H7 (cell line): ENCODE measurements at regions not wholly inside any gene's neighbourhood (a gene's known extent, or its start where the extent isn't known, plus 50 kb on each side); places are given as distances from the start of the nearest gene placed in this dataset.

Experiments used
- DNase-seq: peaks from one replicate; pipeline ENCODE4 v3.0.0; 2012
- H3K27me3 ChIP-seq: 2 replicates; pipeline ENCODE4 v1.6.0; 2011; ENCODE audit warnings: mild to moderate bottlenecking, low read length; ENCODE audit not compliant: control insufficient read depth, insufficient read depth
- H3K36me3 ChIP-seq: replicated peaks from 2 replicates; pipeline ENCODE4 v1.5.1; 2011; ENCODE audit warnings: low read length; ENCODE audit not compliant: control insufficient read depth, insufficient read depth
- H3K4me3 ChIP-seq: 2 replicates; pipeline ENCODE4 v1.5.1; 2011; ENCODE audit warnings: low read depth, mild to moderate bottlenecking, control low read depth, low read length, moderate library complexity; ENCODE audit not compliant: insufficient read depth

- Histone ChIP-seq H3K4me3 (no peak overlapping the region), H3K36me3 (no peaks in the 10 kb centered on the region), H3K27me3 (no peaks in the 10 kb centered on the region)
- DNase-seq: no peak
Observed at GRCh38 chr20:11000416-11000815, 326.6 kb upstream of the JAG1 start.

GRCh38 chr20:11001302-11001701, 327.5 kb upstream of the JAG1 start:
- DNase-seq: no peak
- H3K4me3 ChIP-seq: no peak overlapping the region
- no peaks in the 10 kb centered on the region for H3K36me3 ChIP-seq

GRCh38 chr20:11001764-11002540, 328.2 kb upstream of the JAG1 start:
- H3K36me3 ChIP-seq: no peaks in the 10 kb centered on the region
- no peak overlapping the region for H3K4me3 ChIP-seq
- no peak for DNase-seq
- H3K27me3 ChIP-seq: no peaks in the 10 kb centered on the region

More at GRCh38 chr20:11001302-11001701, 327.5 kb upstream of the JAG1 start:
- H3K27me3 ChIP-seq: no peaks in the 10 kb centered on the region

GRCh38 chr20:11003341-11003740, 329.5 kb upstream of the JAG1 start:
- H3K27me3 ChIP-seq: no peaks in the 10 kb centered on the region
- no peak for DNase-seq
- no peaks in the 10 kb centered on the region for H3K36me3 ChIP-seq
- H3K4me3 ChIP-seq: no peak overlapping the region

GRCh38 chr20:11008444-11009033, 334.7 kb upstream of the JAG1 start:
- no peak for DNase-seq
- Histone ChIP-seq H3K36me3 (no peaks in the 10 kb centered on the region), H3K4me3 (no peak overlapping the region), H3K27me3 (no peaks in the 10 kb centered on the region)

DNA sequence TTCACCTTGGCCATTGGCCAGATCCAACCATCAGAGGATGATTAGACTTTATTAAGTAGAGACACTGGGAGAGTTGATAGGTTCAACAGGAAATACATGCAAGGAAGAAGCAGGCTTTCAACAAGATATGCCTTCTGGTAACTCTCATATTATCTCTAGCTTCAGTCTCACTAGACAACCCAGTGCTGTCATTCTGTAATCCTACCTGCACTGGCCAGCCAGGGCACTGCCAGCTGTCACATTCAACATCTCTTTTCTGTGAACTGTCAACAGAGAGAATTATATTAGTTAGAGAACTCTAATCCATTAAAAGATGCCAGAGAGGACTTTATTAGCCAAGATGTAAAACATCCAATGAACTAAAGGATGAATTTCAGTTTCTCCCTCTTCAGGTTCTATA, 337.9 kb upstream of the JAG1 start:
- Histone ChIP-seq H3K27me3 (no peaks in the 10 kb centered on the region), H3K36me3 (no peaks in the 10 kb centered on the region), H3K4me3 (no peak overlapping the region)
- DNase-seq: no peak

DNA sequence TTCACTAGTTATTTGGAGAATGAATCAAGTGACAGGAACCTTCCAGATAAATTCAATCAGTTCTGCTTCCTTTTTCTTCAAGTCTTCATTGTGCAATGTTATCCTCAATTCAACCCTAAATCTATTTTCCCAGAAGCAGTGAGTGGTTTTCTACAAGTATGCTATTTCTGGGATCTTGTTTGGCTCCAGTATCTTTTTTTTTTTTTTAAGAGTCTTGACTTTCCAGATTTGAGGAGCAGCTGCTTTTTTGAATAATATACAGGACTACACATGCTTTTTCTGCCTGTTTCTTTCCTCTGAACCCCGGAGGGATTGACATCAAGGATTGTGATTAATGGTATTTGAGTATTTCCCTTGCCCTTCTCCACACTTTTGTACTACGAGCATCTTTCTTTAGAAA, 339.2 kb upstream of the JAG1 start:
- Histone ChIP-seq H3K36me3 (no peaks in the 10 kb centered on the region), H3K4me3 (no peak overlapping the region), H3K27me3 (no peaks in the 10 kb centered on the region)
- no peak for DNase-seq

DNA sequence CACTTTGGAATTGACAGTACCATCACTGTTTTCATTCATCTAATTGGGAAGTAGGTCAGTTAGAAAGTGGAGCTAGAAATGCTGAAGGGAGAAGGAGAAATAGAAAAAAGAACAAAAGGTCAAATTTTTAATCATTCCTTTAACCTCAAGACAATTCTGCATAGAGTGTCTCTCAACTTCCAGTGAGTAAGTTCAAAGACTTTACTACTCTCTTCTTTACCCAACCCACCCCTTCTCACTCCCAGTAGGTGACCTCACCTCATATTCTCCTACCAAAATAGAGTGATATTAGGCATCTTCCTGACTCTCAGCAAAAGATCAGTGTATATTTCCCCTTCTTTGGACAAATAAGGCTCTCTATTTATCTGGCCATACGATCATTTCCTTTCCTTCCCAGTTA, 340.0 kb upstream of the JAG1 start:
- H3K36me3 ChIP-seq: no peaks in the 10 kb centered on the region
- no peak overlapping the region for H3K4me3 ChIP-seq
- no peak for DNase-seq
- H3K27me3 ChIP-seq: no peaks in the 10 kb centered on the region

GRCh38 chr20:11015440-11015839, 341.6 kb upstream of the JAG1 start:
- Histone ChIP-seq H3K27me3 (no peaks in the 10 kb centered on the region), H3K36me3 (no peaks in the 10 kb centered on the region)
- DNase-seq: no peak

DNA sequence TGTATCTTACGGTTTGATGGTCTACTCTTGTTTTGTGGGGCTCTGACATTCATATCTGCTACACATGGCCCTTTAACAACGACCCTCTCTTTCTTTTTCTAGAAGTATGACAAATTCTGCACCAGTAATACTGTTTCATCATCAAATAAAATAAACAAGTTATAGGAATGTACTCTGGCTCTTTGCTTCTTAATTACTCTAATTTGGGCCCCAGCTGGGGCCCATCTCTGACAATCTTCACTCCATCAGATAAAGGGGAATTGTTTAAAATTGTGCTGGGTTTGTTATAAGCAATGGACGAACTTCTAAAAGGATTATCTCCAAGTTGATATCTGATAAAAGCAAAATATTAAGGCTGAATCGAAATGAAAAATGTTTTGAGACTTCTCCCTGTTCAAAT, 343.6 kb upstream of the JAG1 start:
- Histone ChIP-seq H3K4me3 (no peak overlapping the region), H3K36me3 (no peaks in the 10 kb centered on the region), H3K27me3 (no peaks in the 10 kb centered on the region)
- no peak for DNase-seq

More at GRCh38 chr20:11015440-11015839, 341.6 kb upstream of the JAG1 start:
- no peak overlapping the region for H3K4me3 ChIP-seq

DNA sequence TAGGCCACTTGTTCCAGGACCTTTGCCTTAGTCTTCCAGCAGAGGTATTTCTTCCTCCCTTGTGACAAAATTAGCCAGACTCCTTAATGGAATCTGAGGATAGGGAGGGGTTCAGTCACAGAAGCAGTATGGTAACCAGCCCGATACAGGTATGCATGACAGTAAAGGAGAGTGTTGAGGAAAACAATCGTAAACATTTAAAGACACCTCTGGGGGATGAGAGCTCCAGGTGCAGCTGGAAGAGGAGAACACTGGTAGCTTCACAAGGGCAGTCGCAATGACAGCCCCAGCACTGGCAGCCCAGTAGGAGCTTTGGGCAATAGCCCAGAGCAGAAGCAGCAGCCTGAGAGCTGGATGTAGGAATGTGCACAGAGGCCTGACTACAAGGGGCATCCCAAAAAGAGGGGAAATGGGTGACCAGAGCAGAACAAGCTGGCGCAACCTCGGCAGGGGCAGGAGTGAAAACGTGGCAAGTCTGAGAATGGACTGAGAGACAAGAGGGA, 344.9 kb upstream of the JAG1 start:
- Histone ChIP-seq H3K36me3 (no peaks in the 10 kb centered on the region), H3K27me3 (no peaks in the 10 kb centered on the region), H3K4me3 (no peak overlapping the region)
- no peak for DNase-seq

DNA sequence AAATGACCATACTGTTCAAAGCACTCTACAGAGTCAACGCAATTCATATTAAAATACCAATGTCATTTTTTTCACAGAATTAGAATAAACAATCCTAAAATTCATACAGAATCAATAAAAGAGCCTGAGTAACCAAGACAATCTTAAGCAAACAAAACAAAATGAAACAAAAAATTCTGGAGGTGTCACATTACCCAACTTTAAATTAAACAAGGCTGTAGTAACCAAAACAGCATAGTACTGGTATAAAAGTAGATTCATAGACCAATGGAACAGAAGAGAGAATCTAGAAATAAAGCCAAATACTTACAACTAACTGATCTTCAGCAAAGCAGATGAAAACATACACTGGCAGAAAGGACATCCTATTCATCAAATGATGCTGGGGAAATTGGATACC, 346.9 kb upstream of the JAG1 start:
- H3K36me3 ChIP-seq: no peaks in the 10 kb centered on the region
- H3K27me3 ChIP-seq: no peaks in the 10 kb centered on the region
- H3K4me3 ChIP-seq: no peak overlapping the region
- DNase-seq: no peak

DNA sequence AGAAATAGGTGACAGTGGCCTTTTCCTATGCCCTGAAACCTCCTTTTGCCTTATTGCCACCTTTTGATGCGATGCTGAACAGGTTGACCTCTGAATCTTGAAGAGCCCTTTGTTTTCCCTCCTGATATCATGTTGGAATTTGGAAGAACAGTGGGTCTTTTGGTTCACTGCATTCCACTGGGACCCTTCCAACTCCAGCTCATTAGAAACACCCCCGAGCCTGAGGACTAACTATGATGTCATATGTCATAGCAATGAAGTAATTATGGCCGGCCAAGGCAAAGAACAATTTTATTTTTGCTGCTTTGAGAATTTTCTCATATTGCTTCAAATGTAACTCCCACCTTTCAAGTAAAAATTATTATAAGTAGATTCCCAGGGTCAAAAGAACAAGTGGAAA, 353.4 kb upstream of the JAG1 start:
- no peaks in the 10 kb centered on the region for H3K27me3 ChIP-seq
- no peaks in the 10 kb centered on the region for H3K36me3 ChIP-seq
- H3K4me3 ChIP-seq: no peak overlapping the region
- no peak for DNase-seq

- Histone ChIP-seq H3K27me3 (no peaks in the 10 kb centered on the region), H3K36me3 (no peaks in the 10 kb centered on the region), H3K4me3 (no peak overlapping the region)
- no peak for DNase-seq
Observed at GRCh38 chr20:11030351-11030750, 356.6 kb upstream of the JAG1 start.

GRCh38 chr20:11031300-11031699, 357.5 kb upstream of the JAG1 start:
- Histone ChIP-seq H3K4me3 (no peak overlapping the region), H3K27me3 (no peaks in the 10 kb centered on the region), H3K36me3 (no peaks in the 10 kb centered on the region)
- no peak for DNase-seq
